Left cardiac atrium (tissue), 4 donors: ENCODE measurements at regions not wholly inside any gene's neighbourhood (a gene's known extent, or its start where the extent isn't known, plus 50 kb on each side); places are given as distances from the start of the nearest gene placed in this dataset.
A peak's percentile ranks its signal among the peaks of the same experiment; 100 is the strongest.

Experiments used
- ATAC-seq, 2 donors: fragments of 200-7000 bp; cut with Tn5 transposase; one replicate each; pipeline ENCODE4 v1.9.1; 2020; ENCODE audit warnings: mild to moderate bottlenecking in 2 of 2, moderate library complexity in 2 of 2
- DNase-seq: peaks from one replicate; pipeline ENCODE4 v3.0.0-alpha.2; 2020
- intact Hi-C, 2 donors: fragments of 100-400 bp; cut with DNase I; formaldehyde crosslinking; loops; one replicate each; pipeline versions ENCODE4 v1.14.1 to v1.15.1; 2022 to 2023
- donor health status: DM: no; HTN: yes; CAD: no.
- donor health status: DM: no; HTN: yes; CAD: no; lungs with severe emphysema.
- donor health status: DM: yes; HTN: yes; CAD: no.
- donor health status: Dilated cardiomyopathy.

DNA sequence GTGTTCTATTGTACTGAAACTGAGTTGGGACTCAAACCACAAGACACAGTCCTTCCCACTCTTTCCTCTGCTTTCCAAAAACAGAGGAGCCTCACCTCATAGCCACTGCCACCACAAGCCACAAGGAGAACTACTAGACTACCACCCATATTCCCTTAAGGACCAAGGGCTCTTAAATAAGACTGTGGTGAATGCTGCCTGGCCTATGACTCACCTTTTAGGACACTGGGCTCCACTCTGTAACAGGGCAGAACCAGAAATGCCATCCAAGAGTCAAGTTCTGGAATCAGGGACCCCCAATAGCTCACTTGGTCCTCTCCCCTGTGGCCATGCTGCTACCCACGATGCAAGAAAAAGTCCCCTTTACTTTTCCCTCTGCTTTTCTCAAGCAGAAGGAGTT, 851.4 kb downstream of the BCL11A start:
- DNase-seq (no peak), ATAC-seq (no peak)
- intact Hi-C loops = no loop called here

DNA sequence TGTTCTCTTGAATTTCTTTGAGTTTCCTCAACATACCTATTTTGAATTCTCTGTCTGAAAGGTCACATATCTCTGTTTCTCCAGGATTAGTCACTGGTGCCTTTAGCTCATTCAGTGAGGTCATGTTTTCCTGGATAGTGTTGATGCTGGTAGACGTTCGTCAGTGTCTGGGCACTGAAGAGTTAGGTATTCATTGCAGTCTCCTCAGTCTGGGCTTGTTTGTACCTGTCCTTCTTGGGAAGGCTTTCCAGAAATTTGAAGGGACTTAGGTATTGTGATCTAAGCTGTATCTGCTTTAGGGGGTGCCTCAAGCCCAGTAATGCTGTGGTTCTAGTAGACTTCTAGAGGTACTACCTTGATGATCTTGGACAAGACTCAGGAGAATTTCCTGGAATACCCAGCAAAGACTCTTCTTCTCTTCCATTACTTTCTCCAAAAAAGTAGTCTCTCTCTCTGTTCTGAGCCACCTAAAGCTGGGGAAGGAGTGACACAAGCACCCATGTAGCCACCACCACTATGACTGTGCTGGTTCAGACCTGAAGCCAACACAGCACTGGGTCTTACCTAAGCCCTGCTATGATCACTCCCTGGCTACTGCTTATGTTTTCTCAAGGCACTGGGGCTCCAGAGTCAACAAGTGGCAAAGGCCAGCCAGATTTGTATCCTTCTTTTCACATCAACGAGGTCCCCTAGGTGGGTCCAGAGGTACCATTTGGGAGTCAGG, 852.0 kb downstream of the BCL11A start:
- ATAC-seq (no peak), DNase-seq (no peak)
- intact Hi-C loops = no loop called here

DNA sequence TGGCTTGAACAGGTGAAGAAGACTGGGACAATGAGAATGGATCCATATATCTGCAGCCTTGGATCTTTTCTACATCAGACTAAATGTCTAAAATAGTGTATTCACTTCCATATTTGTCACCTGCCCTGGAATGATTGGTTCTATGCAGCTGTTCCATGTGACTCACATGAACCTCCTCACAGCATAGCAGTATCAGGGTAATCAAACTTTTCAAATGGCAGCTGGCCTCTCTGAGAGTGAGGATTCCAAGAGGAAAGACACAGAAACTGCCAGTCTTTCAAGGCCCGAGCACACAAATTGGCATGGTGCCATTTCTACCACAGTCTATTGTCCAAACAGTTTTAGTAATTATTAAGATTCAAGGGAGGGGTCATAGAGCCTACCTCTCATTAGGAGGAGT, 859.3 kb downstream of the BCL11A start:
- no peak for ATAC-seq
- intact Hi-C loops = no loop called here

DNA sequence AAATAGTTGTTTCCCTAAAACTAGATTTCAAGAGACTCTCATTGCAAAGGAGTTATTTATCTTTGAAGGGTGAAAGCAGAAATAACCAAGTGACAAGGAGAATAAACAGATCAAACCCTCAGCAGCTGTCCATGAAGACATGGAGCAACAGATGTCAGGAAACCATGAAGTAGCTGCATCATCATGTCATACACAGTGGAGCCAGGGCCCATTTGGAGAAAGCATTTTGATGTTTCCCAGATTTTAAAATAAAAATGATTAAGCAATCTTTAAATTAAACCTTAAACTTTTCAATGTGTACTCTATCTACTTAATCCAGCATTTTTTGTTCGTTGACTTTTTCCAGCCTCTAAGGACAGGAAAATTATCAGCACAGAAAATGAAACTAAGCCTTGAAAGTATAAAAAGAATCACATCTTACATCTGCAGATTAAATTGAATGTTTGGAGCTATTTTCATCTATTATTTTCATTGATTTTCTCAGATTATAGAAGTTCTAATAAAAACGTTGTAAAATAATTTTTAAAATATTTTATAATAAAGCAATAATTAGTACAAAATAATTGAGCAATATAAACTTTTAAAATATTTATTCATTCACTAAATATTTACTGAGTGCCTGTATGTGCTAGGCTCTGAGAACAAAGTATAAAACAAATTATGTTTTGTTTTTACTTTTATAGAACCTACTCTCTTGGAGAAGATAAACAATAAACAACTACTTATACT, 860.1 kb downstream of the BCL11A start:
- DNase-seq = no peak
- no peak for ATAC-seq
- intact Hi-C loops = no loop called here

More for the DNA sequence above, 859.3 kb downstream of the BCL11A start:
- DNase-seq = no peak

DNA sequence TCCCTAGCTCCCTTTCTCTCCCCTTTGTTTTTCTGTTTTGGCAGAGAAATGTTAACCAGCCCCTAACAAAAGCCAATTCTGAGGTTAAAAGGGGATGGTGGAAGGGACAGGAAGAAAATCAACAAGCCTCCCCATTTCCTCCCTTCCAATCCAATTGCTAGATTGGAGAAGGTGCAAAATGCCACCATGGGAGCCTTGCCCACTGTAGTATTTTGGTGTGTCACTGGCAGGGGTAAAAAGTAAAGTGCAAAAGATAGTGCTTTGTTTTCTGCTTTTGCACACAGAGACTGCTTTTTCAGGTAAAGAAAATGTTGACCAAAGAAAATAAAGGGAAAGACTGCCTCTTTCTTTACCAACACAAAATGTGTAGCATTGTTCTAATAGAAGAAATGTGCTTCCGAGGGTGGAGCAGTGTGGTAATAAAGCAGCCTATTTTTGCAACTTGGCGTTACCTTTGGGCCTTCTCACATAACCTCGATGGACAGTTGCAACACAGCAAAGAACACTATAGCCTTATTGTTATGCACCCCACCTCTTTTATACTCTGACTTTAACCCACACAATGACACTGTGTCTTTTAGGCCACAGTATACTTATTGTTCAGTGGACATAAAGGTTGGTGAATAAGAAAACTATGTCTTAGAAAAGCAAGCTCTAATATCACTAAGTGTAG, 861.8 kb downstream of the BCL11A start:
- no peak for DNase-seq
- no peak for ATAC-seq
- intact Hi-C loops = no loop called here

DNA sequence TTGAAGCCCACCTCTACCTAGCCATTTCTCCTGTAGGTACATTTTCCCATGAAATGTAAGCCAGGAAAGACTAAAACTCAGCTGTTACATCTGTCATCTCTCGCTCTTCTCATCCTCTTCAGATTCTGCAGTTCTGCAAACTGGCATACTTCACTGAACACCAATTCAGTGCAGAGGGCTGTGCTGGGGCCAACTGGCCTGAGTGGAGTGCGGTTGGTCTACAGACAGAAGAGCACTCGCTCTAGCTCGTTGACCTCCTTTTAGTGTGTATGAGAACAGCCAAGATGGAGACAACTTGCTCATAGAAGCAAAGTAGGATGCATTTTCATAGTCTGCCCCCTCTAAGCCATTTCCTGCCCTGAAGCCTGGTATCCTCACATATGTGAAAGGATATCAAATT, 862.6 kb downstream of the BCL11A start:
- no peak for DNase-seq

DNA sequence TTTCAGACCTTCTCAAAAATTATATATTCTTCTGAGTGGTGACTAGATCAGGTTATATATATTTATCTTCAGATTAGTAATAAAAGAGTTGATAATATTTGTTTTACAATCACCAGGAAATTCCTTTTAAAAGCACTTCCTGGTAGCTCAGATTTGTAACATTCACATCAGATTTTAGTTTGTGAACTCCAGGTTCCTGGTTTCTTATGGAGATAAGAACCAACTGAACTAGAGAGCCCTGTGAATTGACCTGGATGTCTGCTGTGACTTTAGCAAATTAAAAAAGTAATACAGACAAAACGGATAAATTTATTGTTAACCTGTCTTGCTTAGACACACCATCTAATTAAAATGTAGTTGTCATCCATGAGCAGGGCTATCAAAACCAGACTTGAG, 868.7 kb downstream of the BCL11A start:
- intact Hi-C loops = no loop called here
- no peak for ATAC-seq
- no peak for DNase-seq

More for the DNA sequence above, 862.6 kb downstream of the BCL11A start:
- peak in 1 of 2 donors; percentile 53 for ATAC-seq
- intact Hi-C loops = no loop called here

DNA sequence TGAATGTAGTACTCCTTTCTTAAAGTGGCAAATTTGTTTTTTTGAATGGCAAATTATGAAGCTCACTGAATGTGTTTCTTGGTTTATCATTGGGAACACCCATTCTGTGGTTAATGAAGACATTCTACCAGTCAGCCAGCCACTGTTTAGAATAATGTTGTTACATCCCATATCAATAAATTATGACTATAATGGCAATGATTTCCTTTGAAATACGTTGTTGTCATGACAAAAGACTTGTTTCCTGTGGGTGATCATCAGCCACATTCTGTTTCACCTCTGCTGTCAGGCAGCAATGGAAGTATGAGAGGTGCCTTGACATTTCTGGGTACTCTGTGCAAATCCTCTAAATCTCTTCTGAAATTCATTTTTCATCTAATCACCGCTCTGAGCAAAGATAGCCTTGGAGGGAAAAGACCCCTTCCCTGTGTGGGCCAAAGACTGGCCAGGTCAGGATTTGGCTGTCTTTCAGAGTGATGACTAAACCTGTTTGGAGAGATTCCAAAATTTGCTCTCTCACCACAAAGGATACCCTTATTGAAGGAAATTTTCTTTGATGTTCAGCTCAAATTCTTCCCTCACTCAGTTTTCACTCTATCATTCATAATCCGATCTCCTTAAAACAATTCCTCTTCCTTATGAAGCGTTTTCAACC, 869.2 kb downstream of the BCL11A start:
- intact Hi-C loops = no loop called here
- no peak for ATAC-seq

DNA sequence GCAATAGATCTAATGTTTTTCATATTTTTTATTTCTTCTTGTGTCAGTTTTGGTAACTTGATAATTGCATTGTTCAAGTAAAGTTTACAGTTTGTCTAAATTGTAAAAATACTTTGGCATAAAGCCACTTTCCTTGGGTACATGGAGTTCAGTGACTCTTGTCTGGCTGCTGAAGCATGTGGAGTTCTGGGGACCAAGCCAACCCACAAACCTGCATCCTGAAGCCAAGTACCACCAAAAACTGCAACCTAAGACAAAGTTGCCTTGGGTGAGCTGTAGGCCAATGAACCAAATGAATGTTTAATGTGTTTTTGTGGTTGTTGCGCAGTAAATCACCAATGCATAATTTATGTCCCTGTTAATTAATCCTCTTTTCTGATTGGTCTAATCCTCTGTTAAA, 872.6 kb downstream of the BCL11A start:
- intact Hi-C loops = no loop called here
- DNase-seq = no peak
- ATAC-seq = no peak

More for the DNA sequence above, 869.2 kb downstream of the BCL11A start:
- no peak for DNase-seq

DNA sequence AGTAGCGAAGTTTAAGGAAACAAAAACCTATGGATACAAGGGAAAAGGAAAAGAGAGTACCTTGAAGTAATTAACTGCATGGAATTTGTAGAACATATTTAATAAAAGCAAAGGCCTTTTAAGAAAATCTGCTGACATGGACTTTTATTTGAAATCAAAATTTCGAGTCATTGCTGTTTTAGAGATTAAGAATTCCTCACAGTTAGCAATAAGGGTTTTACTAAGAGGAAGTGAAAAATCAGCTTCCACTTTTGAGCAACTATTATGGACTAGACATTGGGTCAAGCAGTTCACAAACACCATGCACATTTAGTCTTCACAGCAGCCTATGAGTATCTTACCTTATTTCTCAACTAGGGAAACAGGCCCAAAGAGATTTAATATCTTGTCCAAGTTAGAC, 876.3 kb downstream of the BCL11A start:
- ATAC-seq = no peak
- intact Hi-C loops = no loop called here
- no peak for DNase-seq

DNA sequence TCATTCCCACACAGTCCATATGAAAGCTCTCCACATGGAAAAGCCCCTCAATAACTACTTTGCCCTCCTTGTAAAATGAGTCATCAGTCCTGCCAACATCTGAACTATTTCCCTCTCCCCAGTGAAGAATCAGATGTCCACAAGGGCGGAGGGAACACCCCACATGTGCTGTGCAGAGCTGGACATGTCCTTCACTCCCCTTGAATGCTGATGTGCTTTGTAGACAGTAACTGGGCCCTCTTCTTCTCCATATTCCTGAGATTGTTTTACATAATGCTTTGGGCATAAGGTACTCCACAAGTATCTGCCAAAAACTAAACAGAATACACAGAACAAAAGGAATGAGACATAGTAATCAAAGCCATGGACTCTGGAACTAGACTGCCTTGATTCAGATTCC, 879.4 kb downstream of the BCL11A start:
- ATAC-seq = no peak
- intact Hi-C loops = no loop called here
- DNase-seq = no peak

DNA sequence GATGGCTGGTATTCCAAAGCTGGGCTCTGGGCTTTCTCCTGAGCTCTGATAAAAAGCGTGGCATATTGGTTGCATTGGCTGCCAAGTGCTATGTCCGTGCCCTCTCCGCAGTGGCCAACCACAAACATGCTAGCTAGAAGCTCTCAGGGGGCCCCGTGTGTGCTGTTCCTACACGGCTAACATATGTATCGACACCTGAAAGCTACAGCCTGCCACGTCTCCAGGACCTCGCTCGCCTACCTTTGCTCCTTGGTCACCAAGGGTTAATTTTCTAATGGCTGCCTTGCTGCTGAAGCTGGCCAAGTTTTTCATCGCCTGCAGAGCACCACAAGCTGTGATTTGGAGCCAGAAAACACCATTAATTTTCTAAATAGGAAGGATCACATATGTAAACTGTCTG, 888.4 kb downstream of the BCL11A start:
- intact Hi-C loops = no loop called here
- DNase-seq (no peak), ATAC-seq (no peak)

DNA sequence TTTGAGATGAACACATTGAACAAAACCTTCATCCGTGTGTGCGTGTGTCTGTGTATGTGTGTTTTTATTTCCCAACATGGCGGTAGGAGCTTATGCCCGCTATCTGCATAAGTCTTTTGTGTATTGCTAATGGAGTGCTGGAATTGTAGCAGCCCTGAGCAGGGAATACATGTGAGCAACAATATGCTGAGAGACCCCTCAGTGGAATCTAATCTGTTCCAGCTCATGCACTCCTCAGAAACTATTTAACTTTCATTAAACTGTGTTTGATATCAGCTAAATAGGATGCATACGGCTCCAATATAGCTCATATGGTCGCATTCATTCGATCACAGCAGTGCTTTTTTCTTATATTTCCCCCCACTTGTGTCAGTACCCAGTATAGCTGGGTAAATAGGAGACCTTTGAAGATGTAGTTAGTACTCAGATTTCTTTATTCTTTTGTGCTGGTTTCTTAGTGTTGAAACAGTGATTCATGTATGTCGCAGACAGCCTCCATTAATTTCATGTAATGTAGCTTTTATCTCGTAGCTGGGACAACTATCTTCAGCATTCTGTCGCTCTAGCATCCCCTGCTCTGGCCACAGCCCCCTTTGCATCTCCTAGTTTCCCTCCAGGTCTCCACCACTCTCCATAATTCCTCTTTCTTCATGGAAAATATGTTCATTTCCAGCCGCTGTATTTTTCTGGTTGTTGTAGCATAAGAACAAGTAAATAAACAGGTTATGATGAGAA, 891.2 kb downstream of the BCL11A start:
- intact Hi-C loops = no loop called here
- ATAC-seq (no peak), DNase-seq (no peak)

DNA sequence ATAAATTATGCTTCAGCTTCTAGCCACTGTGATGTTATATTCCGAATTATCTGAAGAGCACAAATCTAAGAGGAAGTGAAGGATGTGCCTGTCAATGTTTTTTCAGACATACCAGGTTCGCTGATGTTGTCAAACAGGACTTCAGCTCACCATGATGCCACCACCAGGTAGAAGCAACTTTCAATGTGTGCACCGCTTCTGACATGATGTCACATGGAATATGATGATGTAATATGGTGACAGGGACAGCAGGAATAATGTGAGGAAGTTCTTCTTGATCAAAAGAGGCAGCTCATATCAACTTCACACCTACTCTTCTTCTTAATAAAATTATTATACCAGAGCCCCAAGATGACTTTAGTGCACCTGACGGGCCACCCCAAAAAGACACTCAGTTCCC, 893.2 kb downstream of the BCL11A start:
- ATAC-seq = no peak
- intact Hi-C loops = no loop called here

DNA sequence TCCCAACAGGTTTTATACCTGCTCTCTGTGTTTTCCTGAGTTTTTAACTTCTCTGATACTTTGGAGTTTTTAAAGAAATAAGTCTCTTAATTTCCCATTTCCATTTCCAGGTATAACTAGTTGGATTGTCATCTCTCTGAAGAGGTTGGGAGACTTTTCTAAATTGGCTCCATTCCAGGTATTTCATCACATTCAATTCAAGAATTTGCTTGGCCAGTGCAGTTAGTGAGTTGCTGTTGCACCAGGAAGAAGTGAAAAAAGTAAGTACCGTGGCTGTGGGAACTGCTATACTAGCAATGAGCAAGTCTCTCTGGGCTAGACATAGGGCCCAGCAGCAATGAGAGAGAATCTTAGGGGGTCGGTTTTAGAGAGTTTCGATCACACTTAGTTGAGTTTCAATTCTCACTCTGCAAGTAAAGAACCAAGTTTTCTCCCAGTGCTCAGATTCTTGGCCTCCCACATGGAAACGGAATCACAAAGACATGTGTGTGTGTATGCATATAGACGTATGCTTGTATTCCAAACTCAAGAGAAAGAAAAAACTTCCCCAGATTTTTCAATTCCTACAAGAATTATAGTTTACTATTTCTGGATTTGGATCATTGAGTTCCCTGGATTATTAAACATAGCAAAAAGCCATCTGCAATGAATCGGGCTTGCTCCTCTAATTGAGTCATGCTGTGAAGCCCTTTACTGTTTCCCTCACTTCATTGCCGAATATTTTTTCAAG, 894.4 kb downstream of the BCL11A start:
- DNase-seq (no peak), ATAC-seq (no peak)
- intact Hi-C loops = no loop called here

More for the DNA sequence above, 893.2 kb downstream of the BCL11A start:
- DNase-seq = no peak

DNA sequence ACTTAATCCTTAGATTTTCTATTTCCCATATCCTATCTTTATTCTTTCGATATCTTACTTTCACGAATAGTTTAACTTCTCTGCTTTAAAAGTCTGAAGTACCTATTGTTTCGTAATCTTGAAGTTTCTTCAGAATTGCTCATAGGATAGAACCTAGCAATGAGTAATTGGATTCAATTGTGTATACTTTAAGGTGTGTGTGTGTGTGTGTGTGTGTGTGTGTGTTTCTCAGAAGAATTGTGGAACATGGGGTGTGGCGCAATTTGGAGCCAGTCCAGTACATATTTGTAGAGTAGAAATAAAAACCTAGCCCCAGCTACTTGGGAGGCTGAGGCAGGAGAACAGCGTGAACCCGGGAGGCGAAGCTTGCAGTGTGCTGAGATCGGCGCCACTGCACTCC, 897.6 kb downstream of the BCL11A start:
- no peak for ATAC-seq
- intact Hi-C loops = no loop called here
- no peak for DNase-seq

DNA sequence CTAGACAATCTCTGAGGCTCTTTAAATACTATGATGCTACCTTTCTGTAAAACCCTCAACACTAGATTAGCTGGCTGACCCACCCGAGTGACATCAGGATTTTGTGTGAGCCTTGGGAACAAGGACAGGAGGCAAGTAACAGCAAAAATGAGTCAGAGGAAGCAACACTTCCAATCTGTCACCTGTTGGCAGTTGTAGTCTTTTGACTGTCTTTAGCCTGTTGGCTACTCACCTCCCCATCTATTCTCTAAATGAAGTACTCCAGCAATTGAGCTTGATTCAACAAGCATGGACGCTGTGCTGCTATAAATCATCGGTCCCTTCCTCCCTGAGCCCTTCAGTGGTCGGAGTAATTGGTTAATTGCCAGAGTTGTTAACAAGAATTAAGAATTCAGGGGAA, 898.7 kb downstream of the BCL11A start:
- DNase-seq (no peak), ATAC-seq (no peak)
- intact Hi-C loops = no loop called here

DNA sequence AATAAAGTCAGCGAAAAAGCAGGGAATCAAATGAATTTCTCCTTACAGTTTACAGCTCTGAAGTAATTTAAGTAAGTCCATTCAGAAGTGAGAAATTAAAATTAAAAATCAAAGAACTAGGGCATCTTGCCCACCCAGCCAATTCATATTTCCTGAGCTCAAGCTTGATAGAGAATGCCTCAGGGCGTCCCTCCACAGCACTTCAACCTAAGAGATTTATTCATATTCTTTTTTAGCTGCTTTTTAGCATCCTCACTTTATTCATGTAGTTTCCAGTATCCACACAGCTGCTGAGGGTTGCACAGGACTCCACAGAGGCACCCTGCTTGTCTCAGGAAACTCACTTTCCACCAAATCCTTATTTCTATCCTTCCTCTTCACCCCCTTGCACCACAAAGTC, 900.3 kb downstream of the BCL11A start:
- DNase-seq = no peak
- ATAC-seq = no peak
- intact Hi-C loops = no loop called here

DNA sequence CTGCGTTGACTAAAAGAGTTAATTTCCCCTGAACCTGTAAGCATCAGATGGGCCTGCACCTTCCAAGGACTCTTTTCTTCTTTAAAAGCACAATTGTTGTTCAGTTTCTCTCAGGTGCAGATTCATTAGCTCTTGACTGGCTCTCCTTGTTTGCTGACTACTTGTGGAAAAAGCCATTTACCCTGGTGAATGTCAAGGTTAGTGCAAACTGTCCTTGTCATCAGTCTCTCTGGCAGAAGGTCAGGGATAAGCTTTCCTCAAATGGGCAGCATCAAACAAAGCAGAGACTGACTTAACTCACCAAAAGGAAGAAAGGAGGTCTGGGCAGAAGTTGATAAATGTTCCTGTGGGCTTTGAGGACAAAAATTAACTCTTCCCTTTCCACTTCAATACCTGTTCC, 922.7 kb downstream of the BCL11A start:
- ATAC-seq = no peak
- DNase-seq = no peak
- intact Hi-C loops = no loop called here
